HCT116 (cell line): ENCODE measurements at regions not wholly inside any gene's neighbourhood (a gene's known extent, or its start where the extent isn't known, plus 50 kb on each side); places are given as distances from the start of the nearest gene placed in this dataset.

ENCODE experiments used
- EZH2phosphoT487 ChIP-seq: fragments of 200-600 bp; IDR thresholded peaks from 2 replicates; pipeline ENCODE4 v1.6.1; 2018; ENCODE audit warnings: antibody characterized with exemption, borderline replicate concordance
- POLR2AphosphoS5 ChIP-seq: IDR thresholded peaks from 2 replicates; pipeline ENCODE4 v1.6.1; 2011; ENCODE audit warnings: mild to moderate bottlenecking, low read depth, low read length, moderate library complexity

DNA sequence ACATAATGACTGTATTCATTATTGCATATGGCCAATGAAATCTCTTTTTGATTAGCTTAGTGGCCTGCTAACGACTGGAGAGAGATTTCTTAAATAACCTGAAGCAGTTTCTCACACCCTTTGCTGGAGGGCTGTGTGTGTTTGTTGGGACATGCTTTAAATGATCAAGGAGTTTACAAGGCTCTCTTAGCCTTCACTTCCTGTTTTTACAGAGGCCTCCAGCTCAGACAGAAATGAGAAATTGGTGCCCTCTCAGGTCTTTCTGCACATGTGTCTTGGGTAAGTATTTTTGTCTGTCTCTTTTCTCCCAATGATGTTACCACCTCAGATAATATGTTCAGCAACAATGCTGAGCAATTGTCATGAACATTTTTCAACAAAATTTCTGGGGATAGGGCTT, 884.4 kb upstream of the CNTN5 start:
- TF ChIP-seq POLR2AphosphoS5 (no peak), EZH2phosphoT487 (no peak)
